ENCODE measurements at regions not wholly inside any gene's neighbourhood (a gene's known extent, or its start where the extent isn't known, plus 50 kb on each side); places are given as distances from the start of the nearest gene placed in this dataset.

- DNase-seq (ENCODE audit: low read depth) = no peak
- TF ChIP-seq POLR2A (IDR thresholded peaks at IDR 0.05; ENCODE audit: extremely low read depth, insufficient read length) (no peak), MYC (IDR thresholded peaks at IDR 0.05; ENCODE audit: low read depth, low read length) (no peak)
- TF ChIP-seq, protein P1, sequence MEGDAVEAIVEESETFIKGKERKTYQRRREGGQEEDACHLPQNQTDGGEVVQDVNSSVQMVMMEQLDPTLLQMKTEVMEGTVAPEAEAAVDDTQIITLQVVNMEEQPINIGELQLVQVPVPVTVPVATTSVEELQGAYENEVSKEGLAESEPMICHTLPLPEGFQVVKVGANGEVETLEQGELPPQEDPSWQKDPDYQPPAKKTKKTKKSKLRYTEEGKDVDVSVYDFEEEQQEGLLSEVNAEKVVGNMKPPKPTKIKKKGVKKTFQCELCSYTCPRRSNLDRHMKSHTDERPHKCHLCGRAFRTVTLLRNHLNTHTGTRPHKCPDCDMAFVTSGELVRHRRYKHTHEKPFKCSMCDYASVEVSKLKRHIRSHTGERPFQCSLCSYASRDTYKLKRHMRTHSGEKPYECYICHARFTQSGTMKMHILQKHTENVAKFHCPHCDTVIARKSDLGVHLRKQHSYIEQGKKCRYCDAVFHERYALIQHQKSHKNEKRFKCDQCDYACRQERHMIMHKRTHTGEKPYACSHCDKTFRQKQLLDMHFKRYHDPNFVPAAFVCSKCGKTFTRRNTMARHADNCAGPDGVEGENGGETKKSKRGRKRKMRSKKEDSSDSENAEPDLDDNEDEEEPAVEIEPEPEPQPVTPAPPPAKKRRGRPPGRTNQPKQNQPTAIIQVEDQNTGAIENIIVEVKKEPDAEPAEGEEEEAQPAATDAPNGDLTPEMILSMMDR (IDR thresholded peaks at IDR 0.05; ENCODE audit: low read depth, low read length) = no peak
- TF ChIP-seq, protein P2, sequence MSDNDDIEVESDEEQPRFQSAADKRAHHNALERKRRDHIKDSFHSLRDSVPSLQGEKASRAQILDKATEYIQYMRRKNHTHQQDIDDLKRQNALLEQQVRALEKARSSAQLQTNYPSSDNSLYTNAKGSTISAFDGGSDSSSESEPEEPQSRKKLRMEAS (IDR thresholded peaks at IDR 0.05; ENCODE audit: low read depth, low read length) = no peak
- H3K4me3 ChIP-seq (ENCODE audit: low read depth, low read length) = no peak overlapping the region
Measured at GRCh38 chr14:46197856-46198255, 453.7 kb downstream of the RPL10L start.

Data from NB4 (cell line).